Astrocyte (in vitro differentiated cells and primary cell): ENCODE measurements at regions not wholly inside any gene's neighbourhood (a gene's known extent, or its start where the extent isn't known, plus 50 kb on each side); places are given as distances from the start of the nearest gene placed in this dataset.

Experiments used
- DNase-seq: peaks from one replicate; pipeline ENCODE4 v3.0.0-alpha.2; 2010; ENCODE audit warnings: low read depth
- FAIRE-seq: peaks from 2 replicates; lab custom pipeline; 2011; peaks lifted over from hg19 to GRCh38; lab: Jason Lieb, UNC
- H2AFZ ChIP-seq: 2 replicates; pipeline ENCODE4 v1.6.0; 2012; ENCODE audit warnings: low read depth, low read length, inconsistent platforms
- H3K27ac ChIP-seq: 2 replicates; pipeline ENCODE4 v1.5.1; 2011; ENCODE audit warnings: low read depth, low read length, inconsistent platforms
- H3K27me3 ChIP-seq: 2 replicates; pipeline ENCODE4 v1.6.0; 2011; ENCODE audit warnings: low read length, inconsistent platforms; ENCODE audit not compliant: insufficient read depth
- H3K36me3 ChIP-seq: 2 replicates; pipeline ENCODE4 v1.5.1; 2011; ENCODE audit warnings: low read length, inconsistent platforms; ENCODE audit not compliant: insufficient read depth
- H3K4me1 ChIP-seq: 2 replicates; pipeline ENCODE4 v1.5.1; 2011; ENCODE audit warnings: low read length, inconsistent platforms; ENCODE audit not compliant: insufficient read depth
- H3K4me2 ChIP-seq: 2 replicates; pipeline ENCODE4 v1.6.0; 2012; ENCODE audit warnings: low read length, inconsistent platforms
- H3K4me3 ChIP-seq: 2 replicates; pipeline ENCODE4 v1.5.1; 2011; ENCODE audit warnings: low read depth, mild to moderate bottlenecking, low read length, inconsistent platforms; ENCODE audit not compliant: insufficient read depth
- H3K79me2 ChIP-seq: 2 replicates; pipeline ENCODE4 v1.6.0; 2012; ENCODE audit warnings: mild to moderate bottlenecking, low read length, inconsistent platforms; ENCODE audit not compliant: insufficient read depth
- H3K9ac ChIP-seq: 2 replicates; pipeline ENCODE4 v1.6.0; 2012; ENCODE audit warnings: mild to moderate bottlenecking, low read length, inconsistent platforms
- H3K9me3 ChIP-seq: 2 replicates; pipeline ENCODE4 v1.5.1; 2012; ENCODE audit warnings: low read depth, mild to moderate bottlenecking, low read length, inconsistent platforms; ENCODE audit not compliant: insufficient read depth
- H4K20me1 ChIP-seq: 2 replicates; pipeline ENCODE4 v1.6.0; 2012; ENCODE audit warnings: low read length, inconsistent platforms; ENCODE audit not compliant: insufficient read depth
- H3K27ac Mint-ChIP-seq: one replicate; pipeline ENCODE4 v1.8.0; 2021; ENCODE audit warnings: mild to moderate bottlenecking, mixed read lengths; ENCODE audit not compliant: unreplicated experiment
- H3K27me3 Mint-ChIP-seq: one replicate; pipeline ENCODE4 v1.8.0; 2021; ENCODE audit warnings: low read depth, mixed read lengths; ENCODE audit not compliant: unreplicated experiment
- H3K36me3 Mint-ChIP-seq: one replicate; pipeline ENCODE4 v1.8.0; 2021; ENCODE audit warnings: low read depth, mixed read lengths; ENCODE audit not compliant: unreplicated experiment
- H3K4me1 Mint-ChIP-seq: one replicate; pipeline ENCODE4 v1.8.0; 2021; ENCODE audit warnings: low read depth, mixed read lengths; ENCODE audit not compliant: unreplicated experiment
- H3K4me3 Mint-ChIP-seq: one replicate; pipeline ENCODE4 v1.8.0; 2021; ENCODE audit warnings: mild to moderate bottlenecking, moderate library complexity, mixed read lengths; ENCODE audit not compliant: unreplicated experiment
- H3K9me3 Mint-ChIP-seq: one replicate; pipeline ENCODE4 v1.8.0; 2021; ENCODE audit warnings: mild to moderate bottlenecking, mixed read lengths; ENCODE audit not compliant: unreplicated experiment
- EZH2 ChIP-seq: IDR thresholded peaks from 2 replicates; pipeline ENCODE4 v1.6.1; 2012; ENCODE audit warnings: mild to moderate bottlenecking, low read length, inconsistent platforms; ENCODE audit not compliant: insufficient read depth
- TF ChIP-seq, protein P1 (sequence below): IDR thresholded peaks from 2 replicates; pipeline ENCODE4 v1.5.1; 2011; ENCODE audit warnings: low read depth, mild to moderate bottlenecking, inconsistent platforms, low read length, moderate library complexity; ENCODE audit not compliant: insufficient read depth

DNA sequence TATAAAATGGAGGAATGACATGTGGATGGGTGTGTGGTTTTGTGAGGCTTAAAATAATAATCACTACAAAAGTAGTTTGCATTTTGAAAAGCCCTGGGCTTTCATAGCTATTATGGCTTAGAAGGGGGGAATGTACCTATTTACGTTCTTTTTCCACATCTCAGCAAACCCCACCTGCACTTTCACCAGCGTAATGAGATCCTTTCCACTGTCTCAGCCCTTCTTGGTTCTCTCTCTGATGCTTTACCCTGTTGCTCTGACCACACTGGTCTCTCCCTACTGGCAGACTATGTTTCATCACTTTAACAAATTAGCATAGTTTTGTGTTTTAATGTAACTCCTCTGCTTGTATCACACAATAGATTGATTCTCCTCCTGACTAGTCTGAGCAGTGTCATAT lies 234.6 kb downstream of the DMRT2 start:
- Mint-ChIP-seq H3K27ac (no peak overlapping the region), H3K9me3 (peaks cover 7% of the 10 kb centered on the region), H3K36me3 (no peaks in the 10 kb centered on the region), H3K27me3 (peaks cover 5% of the 10 kb centered on the region), H3K4me1 (no peaks in the 10 kb centered on the region), H3K4me3 (no peak overlapping the region)
- H3K4me3 ChIP-seq: no peak overlapping the region
- no peak overlapping the region for H3K4me2 ChIP-seq
- H2AFZ ChIP-seq: no peak overlapping the region
- no peak for DNase-seq
- no peak for FAIRE-seq
- H3K27ac ChIP-seq: no peak overlapping the region
- H4K20me1 ChIP-seq: no peaks in the 10 kb centered on the region
- H3K9me3 ChIP-seq: no peaks in the 10 kb centered on the region
- TF ChIP-seq EZH2: no peak
- TF ChIP-seq, protein P1, sequence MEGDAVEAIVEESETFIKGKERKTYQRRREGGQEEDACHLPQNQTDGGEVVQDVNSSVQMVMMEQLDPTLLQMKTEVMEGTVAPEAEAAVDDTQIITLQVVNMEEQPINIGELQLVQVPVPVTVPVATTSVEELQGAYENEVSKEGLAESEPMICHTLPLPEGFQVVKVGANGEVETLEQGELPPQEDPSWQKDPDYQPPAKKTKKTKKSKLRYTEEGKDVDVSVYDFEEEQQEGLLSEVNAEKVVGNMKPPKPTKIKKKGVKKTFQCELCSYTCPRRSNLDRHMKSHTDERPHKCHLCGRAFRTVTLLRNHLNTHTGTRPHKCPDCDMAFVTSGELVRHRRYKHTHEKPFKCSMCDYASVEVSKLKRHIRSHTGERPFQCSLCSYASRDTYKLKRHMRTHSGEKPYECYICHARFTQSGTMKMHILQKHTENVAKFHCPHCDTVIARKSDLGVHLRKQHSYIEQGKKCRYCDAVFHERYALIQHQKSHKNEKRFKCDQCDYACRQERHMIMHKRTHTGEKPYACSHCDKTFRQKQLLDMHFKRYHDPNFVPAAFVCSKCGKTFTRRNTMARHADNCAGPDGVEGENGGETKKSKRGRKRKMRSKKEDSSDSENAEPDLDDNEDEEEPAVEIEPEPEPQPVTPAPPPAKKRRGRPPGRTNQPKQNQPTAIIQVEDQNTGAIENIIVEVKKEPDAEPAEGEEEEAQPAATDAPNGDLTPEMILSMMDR: no peak
- H3K27me3 ChIP-seq: no peaks in the 10 kb centered on the region
- H3K79me2 ChIP-seq: no peaks in the 10 kb centered on the region
- H3K4me1 ChIP-seq: no peaks in the 10 kb centered on the region
- no peak overlapping the region for H3K9ac ChIP-seq
- H3K36me3 ChIP-seq: no peaks in the 10 kb centered on the region

DNA sequence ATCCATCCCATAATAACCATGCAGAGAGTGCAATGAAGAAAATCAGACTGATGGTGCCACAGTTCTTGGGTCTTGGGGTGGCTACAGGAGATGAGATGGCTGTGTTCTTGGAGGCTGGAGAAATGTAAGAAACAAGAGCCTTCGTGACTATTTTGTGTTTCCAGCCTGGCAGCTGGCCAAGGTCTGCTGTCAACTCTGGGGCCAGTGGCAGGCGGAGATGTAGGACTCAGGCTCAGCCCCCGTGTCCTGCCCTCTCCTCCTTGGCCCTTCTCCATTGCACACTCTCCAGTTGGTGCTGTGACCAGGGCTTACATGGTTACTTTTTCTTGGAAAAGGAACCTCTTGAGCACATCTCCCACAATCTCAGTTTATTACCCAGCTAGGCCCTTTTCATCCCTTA lies 235.4 kb downstream of the DMRT2 start:
- Histone ChIP-seq H3K79me2 (no peaks in the 10 kb centered on the region), H3K27me3 (no peaks in the 10 kb centered on the region), H3K36me3 (no peaks in the 10 kb centered on the region), H3K9ac (no peak overlapping the region), H3K4me3 (no peak overlapping the region), H3K27ac (no peak overlapping the region), H2AFZ (no peak overlapping the region), H3K4me2 (no peak overlapping the region), H3K4me1 (no peaks in the 10 kb centered on the region), H3K9me3 (no peaks in the 10 kb centered on the region), H4K20me1 (no peaks in the 10 kb centered on the region)
- no peak overlapping the region for H3K27ac Mint-ChIP-seq
- no peak overlapping the region for H3K4me3 Mint-ChIP-seq
- FAIRE-seq: no peak
- DNase-seq: no peak
- peaks cover 7% of the 10 kb centered on the region for H3K9me3 Mint-ChIP-seq
- no peaks in the 10 kb centered on the region for H3K36me3 Mint-ChIP-seq
- no peak for TF ChIP-seq EZH2
- TF ChIP-seq, protein P1: no peak
- H3K27me3 Mint-ChIP-seq: peaks cover 5% of the 10 kb centered on the region
- no peaks in the 10 kb centered on the region for H3K4me1 Mint-ChIP-seq

DNA sequence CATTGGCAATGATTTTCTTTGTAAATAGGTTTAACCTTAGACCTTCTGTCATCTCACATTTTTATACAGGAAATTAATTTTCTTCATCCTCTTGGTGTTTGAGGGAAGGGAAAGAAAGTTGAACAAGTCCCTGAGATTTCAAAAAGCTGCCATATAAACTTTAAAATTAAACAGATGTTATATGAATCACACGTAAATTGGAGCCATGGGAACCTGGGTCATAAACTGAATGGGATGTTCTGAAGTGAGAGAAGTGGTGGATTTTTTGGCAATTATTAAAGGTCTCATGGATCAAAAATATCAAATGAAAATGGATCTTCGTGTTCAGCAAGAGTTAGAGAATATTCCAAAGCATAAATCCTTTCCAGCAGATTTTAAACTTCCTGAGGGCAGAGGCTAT lies 242.2 kb downstream of the DMRT2 start:
- Mint-ChIP-seq H3K27ac (no peak overlapping the region), H3K9me3 (peaks cover 2% of the 10 kb centered on the region), H3K27me3 (peaks cover 8% of the 10 kb centered on the region), H3K4me1 (peaks cover 3% of the 10 kb centered on the region), H3K4me3 (no peak overlapping the region), H3K36me3 (no peaks in the 10 kb centered on the region)
- Histone ChIP-seq H3K9me3 (peaks cover 3% of the 10 kb centered on the region), H4K20me1 (no peaks in the 10 kb centered on the region), H3K9ac (no peak overlapping the region), H2AFZ (no peak overlapping the region), H3K4me2 (no peak overlapping the region), H3K36me3 (no peaks in the 10 kb centered on the region), H3K4me3 (no peak overlapping the region), H3K79me2 (no peaks in the 10 kb centered on the region), H3K4me1 (no peaks in the 10 kb centered on the region), H3K27me3 (no peaks in the 10 kb centered on the region), H3K27ac (no peak overlapping the region)
- TF ChIP-seq, protein P1: no peak
- TF ChIP-seq EZH2: no peak
- no peak for FAIRE-seq
- no peak for DNase-seq
